Cardiac fibroblast (primary cell): ENCODE measurements at regions not wholly inside any gene's neighbourhood (a gene's known extent, or its start where the extent isn't known, plus 50 kb on each side); places are given as distances from the start of the nearest gene placed in this dataset.

Source experiments
- DNase-seq, 2 donors: peaks; one replicate each; pipeline versions ENCODE4 v3.0.0 to v3.0.0-alpha.2; 2010; ENCODE audit warnings: low read depth in 2 of 2
- H3K4me3 ChIP-seq, 2 donors: replicated peaks in 1 of 2; 1 replicate in 1 of 2; 2 replicates in 1 of 2; pipeline ENCODE4 v1.5.1; 2011; ENCODE audit warnings: low read depth in 2 of 2, low read length in 2 of 2, mild to moderate bottlenecking in 2 of 2, moderate library complexity in 1 of 2
- CTCF ChIP-seq: IDR thresholded peaks from one replicate; pipeline ENCODE4 v1.5.1; 2011; ENCODE audit warnings: low read depth, mild to moderate bottlenecking, low read length, inconsistent platforms

- peak; percentile 65 to 66 for DNase-seq
- TF ChIP-seq CTCF: no peak
- no peak overlapping the region for H3K4me3 ChIP-seq
These were observed 516.9 kb upstream of the DSEL start for GRCh38 chr18:68033466-68033865.

GRCh38 chr18:68024716-68025115 is 508.2 kb upstream of the DSEL start:
- no peak overlapping the region for H3K4me3 ChIP-seq
- TF ChIP-seq CTCF: no peak
- DNase-seq: peak; percentile 34 to 45

GRCh38 chr18:68017385-68017784 is 500.9 kb upstream of the DSEL start:
- no peak for DNase-seq
- no peak for TF ChIP-seq CTCF
- H3K4me3 ChIP-seq: no peak overlapping the region

- no peak for TF ChIP-seq CTCF
- no peak for DNase-seq
- H3K4me3 ChIP-seq: no peak overlapping the region
These were observed 481.0 kb upstream of the DSEL start for GRCh38 chr18:67997496-67997895.

- TF ChIP-seq CTCF: no peak
- H3K4me3 ChIP-seq: no peak overlapping the region
- no peak for DNase-seq
These were observed 479.2 kb upstream of the DSEL start for GRCh38 chr18:67995769-67996168.

- no peak overlapping the region for H3K4me3 ChIP-seq
- no peak for TF ChIP-seq CTCF
- DNase-seq: peak in 1 of 2 donors; percentile 2
These were observed 463.7 kb upstream of the DSEL start for GRCh38 chr18:67980241-67980640.

GRCh38 chr18:67977067-67977616 is 460.6 kb upstream of the DSEL start:
- no peak overlapping the region for H3K4me3 ChIP-seq
- no peak for DNase-seq
- no peak for TF ChIP-seq CTCF
